ENCODE measurements at regions not wholly inside any gene's neighbourhood (a gene's known extent, or its start where the extent isn't known, plus 50 kb on each side); places are given as distances from the start of the nearest gene placed in this dataset.

DNA sequence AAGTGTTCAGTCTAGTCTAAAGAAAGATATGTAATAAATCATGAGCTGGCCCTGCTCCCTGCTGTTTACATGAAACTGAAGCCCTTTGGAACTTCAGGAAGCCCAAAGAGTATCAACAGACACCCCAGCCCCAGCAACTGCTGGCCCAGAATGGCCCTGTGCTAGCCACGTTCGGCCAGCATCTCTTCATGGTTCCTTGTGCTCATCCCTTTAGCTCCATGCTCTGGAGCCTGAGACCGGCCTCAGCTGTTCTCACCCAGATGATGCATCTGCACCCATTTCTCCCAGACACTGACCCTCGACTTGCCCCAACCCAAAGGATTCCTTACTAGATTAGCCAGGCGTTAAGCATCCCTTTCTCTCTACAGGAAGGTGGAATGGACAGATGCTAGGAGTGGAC, 207.3 kb downstream of the HS3ST3B1 start:
- TF ChIP-seq POLR2AphosphoS5 (IDR thresholded peaks at IDR 0.05; ENCODE audit: insufficient read depth in 1 of 2, low read depth in 1 of 2) (no peak), POLR2A (IDR thresholded peaks at IDR 0.05) (no peak)
- TF ChIP-seq, protein P1, sequence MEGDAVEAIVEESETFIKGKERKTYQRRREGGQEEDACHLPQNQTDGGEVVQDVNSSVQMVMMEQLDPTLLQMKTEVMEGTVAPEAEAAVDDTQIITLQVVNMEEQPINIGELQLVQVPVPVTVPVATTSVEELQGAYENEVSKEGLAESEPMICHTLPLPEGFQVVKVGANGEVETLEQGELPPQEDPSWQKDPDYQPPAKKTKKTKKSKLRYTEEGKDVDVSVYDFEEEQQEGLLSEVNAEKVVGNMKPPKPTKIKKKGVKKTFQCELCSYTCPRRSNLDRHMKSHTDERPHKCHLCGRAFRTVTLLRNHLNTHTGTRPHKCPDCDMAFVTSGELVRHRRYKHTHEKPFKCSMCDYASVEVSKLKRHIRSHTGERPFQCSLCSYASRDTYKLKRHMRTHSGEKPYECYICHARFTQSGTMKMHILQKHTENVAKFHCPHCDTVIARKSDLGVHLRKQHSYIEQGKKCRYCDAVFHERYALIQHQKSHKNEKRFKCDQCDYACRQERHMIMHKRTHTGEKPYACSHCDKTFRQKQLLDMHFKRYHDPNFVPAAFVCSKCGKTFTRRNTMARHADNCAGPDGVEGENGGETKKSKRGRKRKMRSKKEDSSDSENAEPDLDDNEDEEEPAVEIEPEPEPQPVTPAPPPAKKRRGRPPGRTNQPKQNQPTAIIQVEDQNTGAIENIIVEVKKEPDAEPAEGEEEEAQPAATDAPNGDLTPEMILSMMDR (IDR thresholded peaks at IDR 0.05): no peak
- H3K27ac ChIP-seq: no peak overlapping the region

DNA sequence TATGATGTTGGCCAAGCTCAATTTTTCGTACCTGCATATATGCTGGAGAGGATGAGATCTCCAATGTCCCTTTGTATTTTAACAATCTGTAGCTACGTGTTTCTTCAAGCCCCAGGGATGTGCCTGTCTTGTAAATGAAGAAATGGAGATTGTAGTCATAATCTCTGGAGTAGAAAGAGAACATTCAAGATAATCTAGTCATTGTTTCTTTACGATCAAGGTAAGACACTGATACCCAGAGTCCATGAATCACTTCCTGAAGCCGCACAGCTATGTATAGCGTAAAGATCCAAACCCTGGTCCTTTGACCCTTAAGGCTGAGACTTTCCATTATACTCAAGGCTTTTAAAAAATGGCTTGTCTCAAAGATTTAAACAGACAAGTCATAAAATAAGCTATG, 205.5 kb downstream of the HS3ST3B1 start:
- intact Hi-C loops (cut with DNase I): no loop called here
- no peaks in the 10 kb centered on the region for H3K36me3 ChIP-seq
- TF ChIP-seq, protein P1 (IDR thresholded peaks at IDR 0.05): no peak
- TF ChIP-seq POLR2AphosphoS5 (IDR thresholded peaks at IDR 0.05; ENCODE audit: insufficient read depth in 1 of 2, low read depth in 1 of 2) (no peak), POLR2A (IDR thresholded peaks at IDR 0.05) (no peak)
- DNase-seq (ENCODE audit: extremely low spot score in 2 of 2): no peak
- H3K27me3 ChIP-seq: no peaks in the 10 kb centered on the region
- no peak overlapping the region for H3K4me3 ChIP-seq
- no peak overlapping the region for H3K27ac ChIP-seq
- H3K9me3 ChIP-seq: no peaks in the 10 kb centered on the region
- no peaks in the 10 kb centered on the region for H3K4me1 ChIP-seq

More for the DNA sequence above, 207.3 kb downstream of the HS3ST3B1 start:
- no peak overlapping the region for H3K4me3 ChIP-seq
- H3K36me3 ChIP-seq: no peaks in the 10 kb centered on the region
- intact Hi-C loops (cut with DNase I): no loop called here
- H3K4me1 ChIP-seq: no peaks in the 10 kb centered on the region
- no peak for DNase-seq (ENCODE audit: extremely low spot score in 2 of 2)
- H3K9me3 ChIP-seq: no peaks in the 10 kb centered on the region
- H3K27me3 ChIP-seq: no peaks in the 10 kb centered on the region

DNA sequence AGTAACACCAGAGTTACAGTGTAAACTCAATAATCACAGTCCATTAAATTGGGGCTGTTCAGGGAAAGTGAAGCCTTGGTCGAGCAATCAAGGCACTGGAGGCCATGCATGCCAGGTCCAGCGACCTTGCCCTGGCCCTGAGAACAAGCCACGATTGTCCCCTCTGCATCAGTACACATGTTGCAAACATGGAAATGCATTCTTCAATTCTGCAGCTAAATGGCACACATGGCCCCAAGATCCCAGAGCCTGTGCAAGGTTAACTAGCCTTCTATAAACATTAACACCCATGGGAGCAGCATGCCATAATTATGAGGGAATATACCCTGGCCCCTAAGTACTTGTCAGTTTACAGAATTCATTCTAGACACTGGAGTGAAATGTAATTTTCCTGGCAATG, 204.7 kb downstream of the HS3ST3B1 start:
- no peaks in the 10 kb centered on the region for H3K9me3 ChIP-seq
- H3K27ac ChIP-seq: no peak overlapping the region
- H3K36me3 ChIP-seq: no peaks in the 10 kb centered on the region
- DNase-seq (ENCODE audit: extremely low spot score in 2 of 2): no peak
- intact Hi-C loops (cut with DNase I): no loop called here
- no peaks in the 10 kb centered on the region for H3K27me3 ChIP-seq
- no peaks in the 10 kb centered on the region for H3K4me1 ChIP-seq
- TF ChIP-seq, protein P1 (IDR thresholded peaks at IDR 0.05): no peak
- TF ChIP-seq POLR2AphosphoS5 (IDR thresholded peaks at IDR 0.05; ENCODE audit: insufficient read depth in 1 of 2, low read depth in 1 of 2): no peak
- no peak for TF ChIP-seq POLR2A (IDR thresholded peaks at IDR 0.05)
- no peak overlapping the region for H3K4me3 ChIP-seq

DNA sequence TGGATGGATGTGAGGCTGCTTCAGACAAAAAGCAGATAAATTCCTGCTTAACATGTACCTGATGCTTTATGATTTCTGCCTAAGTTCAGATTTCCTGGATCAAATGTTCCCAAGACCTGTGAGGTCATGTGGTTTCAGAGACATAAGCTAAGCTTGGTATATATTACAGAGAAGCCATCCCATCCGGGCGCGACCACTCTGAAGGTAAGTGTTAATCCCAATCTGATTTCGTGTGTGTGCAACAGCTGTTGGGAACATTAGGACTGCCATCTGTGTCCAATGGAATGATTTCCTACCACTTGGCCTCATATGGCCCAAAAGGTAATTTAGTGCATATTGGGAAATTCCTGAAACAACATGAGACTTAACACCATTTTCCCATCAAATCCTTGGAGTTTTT, 199.1 kb downstream of the HS3ST3B1 start:
- Histone ChIP-seq H3K9me3 (no peaks in the 10 kb centered on the region), H3K27ac (no peak overlapping the region), H3K4me3 (no peak overlapping the region), H3K36me3 (no peaks in the 10 kb centered on the region), H3K27me3 (no peaks in the 10 kb centered on the region), H3K4me1 (no peaks in the 10 kb centered on the region)
- intact Hi-C loops (cut with DNase I): no loop called here
- DNase-seq (ENCODE audit: extremely low spot score in 2 of 2): no peak
- TF ChIP-seq POLR2AphosphoS5 (IDR thresholded peaks at IDR 0.05; ENCODE audit: insufficient read depth in 1 of 2, low read depth in 1 of 2) (no peak), POLR2A (IDR thresholded peaks at IDR 0.05) (no peak)
- TF ChIP-seq, protein P1 (IDR thresholded peaks at IDR 0.05): no peak

DNA sequence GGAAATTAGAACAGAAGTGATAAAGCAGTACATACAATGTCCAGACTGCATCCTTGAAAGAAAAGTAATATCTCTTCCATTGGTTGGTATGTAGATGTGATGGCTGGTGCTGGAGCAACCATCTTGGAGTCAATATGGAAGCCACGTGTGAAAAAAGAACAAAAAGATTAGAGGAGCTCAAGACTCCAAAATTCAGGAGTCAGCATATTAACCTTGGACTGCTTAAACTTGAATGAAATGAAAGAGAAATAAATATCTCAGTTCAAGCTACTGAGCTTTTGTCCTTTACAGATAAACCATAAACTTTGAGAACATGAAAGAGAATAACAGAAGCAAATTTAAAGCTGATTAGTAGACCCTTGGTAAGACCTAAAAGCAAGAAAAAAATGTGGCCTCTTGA, 197.9 kb downstream of the HS3ST3B1 start:
- no peak overlapping the region for H3K4me3 ChIP-seq
- DNase-seq (ENCODE audit: extremely low spot score in 2 of 2): no peak
- TF ChIP-seq POLR2AphosphoS5 (IDR thresholded peaks at IDR 0.05; ENCODE audit: insufficient read depth in 1 of 2, low read depth in 1 of 2) (no peak), POLR2A (IDR thresholded peaks at IDR 0.05) (no peak)
- TF ChIP-seq, protein P1 (IDR thresholded peaks at IDR 0.05): no peak
- H3K27me3 ChIP-seq: no peaks in the 10 kb centered on the region
- no peaks in the 10 kb centered on the region for H3K9me3 ChIP-seq
- H3K27ac ChIP-seq: no peak overlapping the region
- intact Hi-C loops (cut with DNase I): no loop called here
- H3K36me3 ChIP-seq: no peaks in the 10 kb centered on the region
- H3K4me1 ChIP-seq: no peaks in the 10 kb centered on the region
